GM23338 (cell line): ENCODE measurements at regions not wholly inside any gene's neighbourhood (a gene's known extent, or its start where the extent isn't known, plus 50 kb on each side); places are given as distances from the start of the nearest gene placed in this dataset.

Source experiments
- CREB1 ChIP-seq: fragments of 250-450 bp; sonication (Bioruptor Pico); IDR thresholded peaks from 2 replicates; pipeline ENCODE4 v1.5.0; 2020; ENCODE audit warnings: low read depth, mild to moderate bottlenecking, moderate library complexity
- CTCF ChIP-seq, 2 experiments: fragments of 200-600 bp in 1 of 2; sonication (generic) in 1 of 2; conservative IDR thresholded peaks; 2 replicates each; pipeline versions ENCODE4 v1.5.1 to v1.6.1; 2016 to 2017; ENCODE audit warnings: antibody characterized with exemption in 2 of 2, low read depth in 2 of 2, mild to moderate bottlenecking in 2 of 2, moderate library complexity in 1 of 2
- EZH2 ChIP-seq: fragments of 200-600 bp; sonication (generic); IDR thresholded peaks from one replicate; pipeline ENCODE4 v1.8.0; 2017; ENCODE audit warnings: antibody characterized with exemption, mild to moderate bottlenecking, low read depth; ENCODE audit not compliant: unreplicated experiment
- EZH2phosphoT487 ChIP-seq: fragments of 200-600 bp; sonication (generic); IDR thresholded peaks from one replicate; pipeline ENCODE4 v1.8.1; 2018; ENCODE audit warnings: antibody characterized with exemption; ENCODE audit not compliant: unreplicated experiment
- JUNB ChIP-seq: IDR thresholded peaks from one replicate; pipeline ENCODE4 v1.6.1; 2016; ENCODE audit warnings: antibody characterized with exemption; ENCODE audit not compliant: unreplicated experiment
- POLR2AphosphoS5 ChIP-seq: IDR thresholded peaks from 2 replicates; pipeline ENCODE4 v1.6.1; 2016; ENCODE audit warnings: antibody characterized with exemption, low read depth
- ZNF331 ChIP-seq: fragments of 250-450 bp; sonication (Bioruptor Pico); IDR thresholded peaks from 2 replicates; pipeline ENCODE4 v1.5.0; 2020; ENCODE audit warnings: low read depth, mild to moderate bottlenecking, moderate library complexity
- TF ChIP-seq, protein P1 (sequence below): fragments of 250-450 bp; sonication (Bioruptor Pico); IDR thresholded peaks from 2 replicates; pipeline ENCODE4 v1.5.0; 2020; ENCODE audit warnings: mild to moderate bottlenecking, moderate library complexity
- TF ChIP-seq, protein P2 (sequence below): IDR thresholded peaks from one replicate; pipeline ENCODE4 v1.6.1; 2018; ENCODE audit warnings: antibody characterized with exemption; ENCODE audit not compliant: unreplicated experiment

DNA sequence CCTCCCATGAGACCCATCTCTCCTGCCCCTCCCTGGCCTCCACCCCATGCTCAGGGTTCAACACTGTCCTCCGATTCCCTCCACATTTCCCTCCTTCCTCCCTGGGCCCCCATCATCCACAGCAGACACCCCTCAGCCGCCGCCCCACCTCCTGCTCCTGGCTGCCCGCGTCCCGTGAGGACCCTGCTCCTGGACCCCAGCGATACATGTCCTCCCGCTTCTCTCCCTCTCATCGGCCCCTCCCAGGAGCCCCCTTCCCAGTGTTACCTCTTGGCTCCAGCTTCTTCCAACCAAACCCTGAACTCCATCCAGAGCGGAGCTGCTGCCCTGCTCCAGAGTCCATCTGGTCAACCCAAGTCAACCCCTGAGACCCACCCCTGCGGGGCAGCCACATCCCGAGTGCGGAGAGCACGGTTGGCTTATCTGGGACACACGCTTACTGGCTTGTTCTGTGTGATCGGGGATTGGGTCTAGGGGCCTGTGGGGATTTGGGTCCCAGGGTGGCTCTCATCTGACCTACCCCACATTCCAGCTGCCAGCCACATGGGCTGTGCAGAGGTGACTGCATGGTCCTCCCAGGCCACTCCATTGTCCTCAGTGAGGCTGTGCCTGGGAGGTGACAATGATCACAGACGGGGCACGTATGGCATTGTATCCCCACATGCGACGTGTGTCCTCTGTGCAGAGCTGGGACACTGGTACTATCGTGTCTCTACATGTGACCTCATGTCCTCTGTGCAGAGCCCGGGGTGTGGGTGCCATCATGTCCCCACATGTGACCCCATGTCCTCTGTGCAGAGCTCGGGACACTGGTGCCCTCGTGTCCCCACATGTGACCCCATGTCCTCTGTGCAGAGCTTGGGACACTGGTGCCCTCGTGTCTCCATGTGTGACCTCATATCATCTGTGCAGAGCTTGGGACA is 333.6 kb downstream of the ADGRD1 start:
- TF ChIP-seq CTCF (conservative IDR thresholded peaks at IDR 0.05; ENCODE audit: low read depth in 2 of 2) (no peak), EZH2phosphoT487 (no peak), EZH2 (no peak), POLR2AphosphoS5 (no peak), JUNB (no peak), CREB1 (CRISPR knock-in tag) (no peak), ZNF331 (CRISPR knock-in tag) (no peak)
- TF ChIP-seq, protein P1, sequence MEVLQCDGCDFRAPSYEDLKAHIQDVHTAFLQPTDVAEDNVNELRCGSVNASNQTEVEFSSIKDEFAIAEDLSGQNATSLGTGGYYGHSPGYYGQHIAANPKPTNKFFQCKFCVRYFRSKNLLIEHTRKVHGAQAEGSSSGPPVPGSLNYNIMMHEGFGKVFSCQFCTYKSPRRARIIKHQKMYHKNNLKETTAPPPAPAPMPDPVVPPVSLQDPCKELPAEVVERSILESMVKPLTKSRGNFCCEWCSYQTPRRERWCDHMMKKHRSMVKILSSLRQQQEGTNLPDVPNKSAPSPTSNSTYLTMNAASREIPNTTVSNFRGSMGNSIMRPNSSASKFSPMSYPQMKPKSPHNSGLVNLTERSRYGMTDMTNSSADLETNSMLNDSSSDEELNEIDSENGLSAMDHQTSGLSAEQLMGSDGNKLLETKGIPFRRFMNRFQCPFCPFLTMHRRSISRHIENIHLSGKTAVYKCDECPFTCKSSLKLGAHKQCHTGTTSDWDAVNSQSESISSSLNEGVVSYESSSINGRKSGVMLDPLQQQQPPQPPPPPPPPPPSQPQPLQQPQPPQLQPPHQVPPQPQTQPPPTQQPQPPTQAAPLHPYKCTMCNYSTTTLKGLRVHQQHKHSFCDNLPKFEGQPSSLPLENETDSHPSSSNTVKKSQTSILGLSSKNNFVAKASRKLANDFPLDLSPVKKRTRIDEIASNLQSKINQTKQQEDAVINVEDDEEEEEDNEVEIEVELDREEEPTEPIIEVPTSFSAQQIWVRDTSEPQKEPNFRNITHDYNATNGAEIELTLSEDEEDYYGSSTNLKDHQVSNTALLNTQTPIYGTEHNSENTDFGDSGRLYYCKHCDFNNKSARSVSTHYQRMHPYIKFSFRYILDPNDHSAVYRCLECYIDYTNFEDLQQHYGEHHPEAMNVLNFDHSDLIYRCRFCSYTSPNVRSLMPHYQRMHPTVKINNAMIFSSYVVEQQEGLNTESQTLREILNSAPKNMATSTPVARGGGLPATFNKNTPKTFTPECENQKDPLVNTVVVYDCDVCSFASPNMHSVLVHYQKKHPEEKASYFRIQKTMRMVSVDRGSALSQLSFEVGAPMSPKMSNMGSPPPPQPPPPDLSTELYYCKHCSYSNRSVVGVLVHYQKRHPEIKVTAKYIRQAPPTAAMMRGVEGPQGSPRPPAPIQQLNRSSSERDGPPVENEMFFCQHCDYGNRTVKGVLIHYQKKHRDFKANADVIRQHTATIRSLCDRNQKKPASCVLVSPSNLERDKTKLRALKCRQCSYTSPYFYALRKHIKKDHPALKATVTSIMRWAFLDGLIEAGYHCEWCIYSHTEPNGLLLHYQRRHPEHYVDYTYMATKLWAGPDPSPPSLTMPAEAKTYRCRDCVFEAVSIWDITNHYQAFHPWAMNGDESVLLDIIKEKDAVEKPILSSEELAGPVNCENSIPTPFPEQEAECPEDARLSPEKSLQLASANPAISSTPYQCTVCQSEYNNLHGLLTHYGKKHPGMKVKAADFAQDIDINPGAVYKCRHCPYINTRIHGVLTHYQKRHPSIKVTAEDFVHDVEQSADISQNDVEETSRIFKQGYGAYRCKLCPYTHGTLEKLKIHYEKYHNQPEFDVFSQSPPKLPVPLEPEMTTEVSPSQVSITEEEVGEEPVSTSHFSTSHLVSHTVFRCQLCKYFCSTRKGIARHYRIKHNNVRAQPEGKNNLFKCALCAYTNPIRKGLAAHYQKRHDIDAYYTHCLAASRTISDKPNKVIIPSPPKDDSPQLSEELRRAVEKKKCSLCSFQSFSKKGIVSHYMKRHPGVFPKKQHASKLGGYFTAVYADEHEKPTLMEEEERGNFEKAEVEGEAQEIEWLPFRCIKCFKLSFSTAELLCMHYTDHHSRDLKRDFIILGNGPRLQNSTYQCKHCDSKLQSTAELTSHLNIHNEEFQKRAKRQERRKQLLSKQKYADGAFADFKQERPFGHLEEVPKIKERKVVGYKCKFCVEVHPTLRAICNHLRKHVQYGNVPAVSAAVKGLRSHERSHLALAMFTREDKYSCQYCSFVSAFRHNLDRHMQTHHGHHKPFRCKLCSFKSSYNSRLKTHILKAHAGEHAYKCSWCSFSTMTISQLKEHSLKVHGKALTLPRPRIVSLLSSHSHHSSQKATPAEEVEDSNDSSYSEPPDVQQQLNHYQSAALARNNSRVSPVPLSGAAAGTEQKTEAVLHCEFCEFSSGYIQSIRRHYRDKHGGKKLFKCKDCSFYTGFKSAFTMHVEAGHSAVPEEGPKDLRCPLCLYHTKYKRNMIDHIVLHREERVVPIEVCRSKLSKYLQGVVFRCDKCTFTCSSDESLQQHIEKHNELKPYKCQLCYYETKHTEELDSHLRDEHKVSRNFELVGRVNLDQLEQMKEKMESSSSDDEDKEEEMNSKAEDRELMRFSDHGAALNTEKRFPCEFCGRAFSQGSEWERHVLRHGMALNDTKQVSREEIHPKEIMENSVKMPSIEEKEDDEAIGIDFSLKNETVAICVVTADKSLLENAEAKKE = no peak
- TF ChIP-seq, protein P2, sequence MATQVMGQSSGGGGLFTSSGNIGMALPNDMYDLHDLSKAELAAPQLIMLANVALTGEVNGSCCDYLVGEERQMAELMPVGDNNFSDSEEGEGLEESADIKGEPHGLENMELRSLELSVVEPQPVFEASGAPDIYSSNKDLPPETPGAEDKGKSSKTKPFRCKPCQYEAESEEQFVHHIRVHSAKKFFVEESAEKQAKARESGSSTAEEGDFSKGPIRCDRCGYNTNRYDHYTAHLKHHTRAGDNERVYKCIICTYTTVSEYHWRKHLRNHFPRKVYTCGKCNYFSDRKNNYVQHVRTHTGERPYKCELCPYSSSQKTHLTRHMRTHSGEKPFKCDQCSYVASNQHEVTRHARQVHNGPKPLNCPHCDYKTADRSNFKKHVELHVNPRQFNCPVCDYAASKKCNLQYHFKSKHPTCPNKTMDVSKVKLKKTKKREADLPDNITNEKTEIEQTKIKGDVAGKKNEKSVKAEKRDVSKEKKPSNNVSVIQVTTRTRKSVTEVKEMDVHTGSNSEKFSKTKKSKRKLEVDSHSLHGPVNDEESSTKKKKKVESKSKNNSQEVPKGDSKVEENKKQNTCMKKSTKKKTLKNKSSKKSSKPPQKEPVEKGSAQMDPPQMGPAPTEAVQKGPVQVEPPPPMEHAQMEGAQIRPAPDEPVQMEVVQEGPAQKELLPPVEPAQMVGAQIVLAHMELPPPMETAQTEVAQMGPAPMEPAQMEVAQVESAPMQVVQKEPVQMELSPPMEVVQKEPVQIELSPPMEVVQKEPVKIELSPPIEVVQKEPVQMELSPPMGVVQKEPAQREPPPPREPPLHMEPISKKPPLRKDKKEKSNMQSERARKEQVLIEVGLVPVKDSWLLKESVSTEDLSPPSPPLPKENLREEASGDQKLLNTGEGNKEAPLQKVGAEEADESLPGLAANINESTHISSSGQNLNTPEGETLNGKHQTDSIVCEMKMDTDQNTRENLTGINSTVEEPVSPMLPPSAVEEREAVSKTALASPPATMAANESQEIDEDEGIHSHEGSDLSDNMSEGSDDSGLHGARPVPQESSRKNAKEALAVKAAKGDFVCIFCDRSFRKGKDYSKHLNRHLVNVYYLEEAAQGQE = no peak
